Eye (tissue), 1 donor: ENCODE measurements at regions not wholly inside any gene's neighbourhood (a gene's known extent, or its start where the extent isn't known, plus 50 kb on each side); places are given as distances from the start of the nearest gene placed in this dataset.
A peak's percentile ranks its signal among the peaks of the same experiment; 100 is the strongest.

Source experiments
- DNase-seq: peaks from one replicate; pipeline ENCODE4 v3.0.0-alpha.2; 2015

DNA sequence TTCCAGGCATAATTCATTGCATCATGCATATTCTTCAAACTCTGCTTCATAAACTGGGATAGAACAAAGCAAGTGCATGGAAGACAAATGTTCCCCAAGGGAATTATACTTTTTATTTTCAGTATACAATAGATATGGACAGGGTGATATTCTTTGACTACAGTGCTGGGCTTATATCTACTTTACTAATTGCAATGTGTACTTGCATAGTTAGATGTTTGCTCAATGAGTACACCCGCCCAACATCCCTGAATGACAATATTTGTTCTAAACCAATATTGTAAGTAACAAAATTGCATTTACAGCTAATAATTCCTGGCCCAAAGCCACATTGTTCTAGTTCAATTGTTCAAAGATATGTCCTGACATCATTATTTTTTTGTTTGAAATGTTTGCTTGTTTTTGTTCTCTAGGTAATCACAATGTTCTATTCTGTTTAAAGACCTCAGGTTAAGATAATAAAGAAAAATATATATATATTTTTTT is 171.4 kb downstream of the PTN start:
- no peak for DNase-seq

DNA sequence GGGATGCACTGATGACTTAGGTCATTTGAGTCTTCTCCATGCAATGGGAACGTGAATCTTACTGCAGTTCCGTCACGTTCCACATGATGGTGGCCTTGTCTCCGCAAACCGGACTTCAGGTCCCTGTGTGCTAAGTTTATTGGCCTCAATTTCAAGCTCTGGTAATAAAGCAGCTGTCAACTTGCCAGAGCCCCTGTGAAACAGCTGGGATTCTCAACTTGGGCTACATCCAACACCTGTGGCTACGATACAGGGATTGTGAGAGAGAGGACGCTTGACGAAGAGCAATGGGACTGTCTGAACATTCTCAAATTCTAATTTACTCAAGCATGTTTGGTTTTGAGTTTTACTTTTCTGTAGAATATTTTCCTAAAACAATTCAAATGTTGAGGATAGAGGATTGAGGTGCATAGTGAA is 174.2 kb downstream of the PTN start:
- DNase-seq, result peak; percentile 88

DNA sequence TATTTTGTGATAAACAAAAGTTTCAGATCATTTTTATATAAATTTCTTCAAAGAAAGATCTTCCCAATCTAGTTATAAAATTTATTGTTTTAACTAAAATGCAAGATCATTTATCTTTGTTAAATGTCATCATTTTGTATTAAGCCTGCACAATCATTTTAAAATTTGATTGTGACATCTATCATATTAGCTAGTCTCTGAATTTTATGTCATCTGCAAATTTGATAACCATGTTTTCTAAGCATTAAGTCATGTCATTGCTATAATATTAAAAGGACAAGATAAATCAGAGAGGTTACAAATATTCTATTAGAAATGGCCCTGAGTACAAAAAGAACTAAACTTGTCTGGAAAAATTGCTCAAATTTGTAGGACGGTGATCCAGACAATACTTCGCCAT is 175.9 kb downstream of the PTN start:
- DNase-seq, result no peak

DNA sequence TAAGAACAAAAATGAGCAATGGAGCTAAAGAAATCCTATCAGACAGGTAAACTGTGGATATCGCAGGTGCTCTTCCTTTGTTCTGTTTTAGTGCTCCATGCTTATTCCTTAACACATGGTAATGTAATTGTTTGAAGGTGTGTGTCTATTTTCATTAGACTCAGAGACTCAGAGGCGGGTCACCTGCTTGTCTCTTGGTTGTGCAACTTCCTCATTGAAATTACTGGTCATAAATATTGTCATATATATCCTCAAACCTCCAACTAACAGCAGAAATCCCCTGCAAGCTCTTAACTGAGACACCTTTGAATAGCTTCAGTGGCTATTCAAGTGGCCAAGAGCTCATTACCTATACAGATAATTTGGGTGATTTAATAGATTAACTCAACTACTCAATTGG is 177.2 kb downstream of the PTN start:
- DNase-seq, result no peak

DNA sequence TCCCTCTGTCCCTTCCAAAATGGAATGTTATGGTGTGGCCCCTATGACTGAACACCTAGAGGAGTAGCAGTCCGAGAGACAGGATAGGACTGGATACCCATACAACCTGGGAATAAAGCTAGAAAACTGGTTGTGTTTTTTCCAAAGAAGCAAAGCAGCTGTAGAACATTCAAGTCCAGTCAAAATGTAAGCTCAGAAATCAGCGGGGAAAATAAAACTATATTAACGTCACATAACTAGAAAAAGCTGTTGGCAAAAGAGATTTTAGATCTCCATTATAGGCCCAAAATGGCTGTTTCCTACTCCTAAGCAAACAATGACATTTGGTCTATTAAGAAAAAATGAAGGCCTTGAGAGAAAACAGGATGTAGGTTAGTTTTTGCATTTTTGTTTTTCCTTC is 177.7 kb downstream of the PTN start:
- no peak for DNase-seq

DNA sequence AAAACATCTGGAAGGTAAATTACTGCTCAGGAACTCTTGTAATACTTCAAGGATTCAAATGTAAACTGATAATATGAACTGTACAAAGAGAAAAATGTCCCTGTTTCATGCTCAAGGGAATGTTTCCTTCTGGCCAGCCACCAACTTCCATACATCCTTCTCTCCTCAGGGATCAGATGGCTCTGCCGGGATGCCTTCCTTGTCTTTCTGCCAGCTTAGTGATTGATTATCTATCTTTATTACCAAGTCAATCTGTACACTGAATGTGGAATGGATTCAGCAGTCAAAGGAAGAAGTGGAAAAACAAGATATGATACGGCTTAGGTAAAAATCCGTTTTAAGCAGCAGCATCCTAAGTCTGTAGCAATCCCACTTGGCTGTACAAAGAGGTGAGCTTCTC is 178.3 kb downstream of the PTN start:
- no peak for DNase-seq

DNA sequence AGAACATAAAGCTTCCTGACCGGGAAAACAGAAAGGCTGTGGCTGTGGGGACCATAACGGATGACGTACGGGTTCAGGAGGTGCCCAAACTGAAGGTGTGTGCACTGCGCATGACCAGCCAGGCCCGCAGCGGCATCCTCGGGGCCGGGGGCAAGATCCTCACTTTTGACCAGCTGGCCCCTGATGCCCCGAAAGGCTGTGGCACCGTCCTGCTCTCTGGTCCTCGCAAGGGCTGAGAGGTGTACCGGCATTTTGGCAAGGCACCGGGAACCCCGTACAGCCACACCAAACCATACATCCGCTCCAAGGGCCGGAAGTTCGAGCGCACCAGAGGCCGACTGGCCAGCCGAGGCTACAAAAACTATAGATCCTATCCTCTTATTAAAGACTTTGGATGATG is 179.3 kb downstream of the PTN start:
- no peak for DNase-seq

DNA sequence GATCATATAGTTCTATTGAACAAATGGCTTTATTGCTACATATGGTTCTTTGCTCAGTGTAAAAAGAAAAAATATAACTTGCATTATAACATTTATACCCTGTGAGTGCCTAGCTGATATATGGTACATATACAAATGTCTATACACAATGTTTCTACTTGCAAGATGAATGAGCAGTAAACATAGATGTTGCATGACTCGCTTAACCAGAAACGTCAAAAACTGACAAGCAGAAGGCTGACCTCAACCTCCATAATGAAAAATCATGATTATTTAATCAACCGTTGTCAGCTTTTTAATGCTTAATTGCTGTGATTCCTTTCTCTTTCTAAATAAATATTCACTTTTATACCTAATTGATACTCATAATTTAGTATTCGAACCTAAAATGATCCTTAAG is 183.3 kb downstream of the PTN start:
- DNase-seq, result no peak

DNA sequence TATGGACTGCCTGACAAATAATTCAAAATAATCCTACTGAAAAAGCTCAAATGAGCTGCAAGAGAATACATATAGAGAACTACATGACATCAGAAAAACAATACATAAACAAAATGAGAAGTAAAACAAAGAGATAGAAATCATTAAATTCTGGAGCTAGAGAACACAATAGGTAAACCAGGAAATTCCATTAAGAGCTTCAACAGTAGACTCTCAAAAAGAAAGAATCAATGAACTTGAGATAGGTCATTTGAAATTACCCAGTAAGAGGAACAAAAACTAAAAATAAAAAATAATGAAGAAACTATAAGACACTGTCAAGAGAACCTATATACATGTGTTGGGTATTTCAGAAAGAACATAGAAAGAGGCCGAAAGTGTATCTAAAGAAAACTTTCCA is 186.3 kb downstream of the PTN start:
- DNase-seq, result no peak

DNA sequence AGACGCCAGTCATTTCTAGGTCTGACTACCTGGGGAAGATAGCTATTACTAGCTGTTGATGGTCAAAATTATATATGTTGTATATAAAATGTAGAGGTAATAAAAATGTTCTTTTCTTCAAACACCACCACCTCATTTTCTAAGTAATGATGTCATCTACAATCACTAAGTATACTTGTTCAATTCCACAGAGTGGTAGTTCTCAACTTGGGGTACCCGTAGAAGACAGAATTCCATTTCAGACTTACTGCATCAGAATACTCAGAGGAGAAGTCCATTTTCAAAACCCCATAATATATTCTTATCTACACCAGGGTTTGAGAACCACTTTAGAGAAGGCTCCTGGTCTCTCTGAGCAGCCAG is 191.9 kb downstream of the PTN start:
- no peak for DNase-seq

DNA sequence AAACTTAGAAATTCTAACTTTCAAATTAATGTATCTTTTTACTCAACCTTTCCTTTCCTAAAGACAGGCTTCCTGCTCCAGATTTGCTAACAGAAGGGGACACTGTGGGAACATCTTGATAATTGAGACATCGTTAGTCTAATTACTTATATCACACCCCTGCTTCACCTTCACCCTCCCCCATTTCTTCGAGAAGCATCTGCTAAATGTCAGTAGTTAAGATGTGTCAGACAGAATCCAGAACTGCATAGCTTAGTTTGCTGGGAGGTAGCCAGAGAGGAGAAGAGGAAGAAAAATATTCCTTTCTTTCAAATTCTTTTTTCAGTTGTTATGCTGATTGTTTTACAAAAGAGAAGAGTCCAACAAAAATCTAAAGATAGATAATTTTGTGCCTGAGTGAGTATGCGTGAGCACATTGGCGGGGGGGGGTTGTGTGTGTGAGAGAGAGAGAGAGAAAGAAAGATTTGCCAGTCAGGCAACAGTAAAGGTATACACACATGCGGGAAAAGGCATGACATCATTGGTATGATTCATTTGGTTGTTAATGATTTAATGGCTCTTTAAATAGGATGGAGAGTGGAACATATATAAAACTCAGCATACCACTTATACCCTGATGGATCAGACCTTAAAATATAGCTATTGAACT is 192.4 kb downstream of the PTN start:
- DNase-seq, result no peak

DNA sequence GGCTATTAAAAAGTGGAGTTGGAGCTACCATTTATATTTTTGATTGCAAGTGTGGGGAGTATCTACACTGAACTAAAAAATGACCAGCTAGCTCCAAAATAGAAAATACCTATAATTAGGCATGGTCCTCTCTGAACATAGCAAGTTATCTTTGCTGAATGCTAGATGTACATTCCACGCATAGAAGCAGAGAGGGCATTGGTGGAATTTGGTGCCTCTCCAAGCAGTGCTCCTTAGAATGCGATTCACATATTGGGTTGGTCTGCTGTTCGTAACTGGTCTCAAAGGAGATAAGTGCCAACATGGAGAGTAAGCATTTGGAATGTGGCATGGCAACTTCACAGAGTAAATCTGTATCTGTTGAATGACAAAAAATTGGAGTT is 196.2 kb downstream of the PTN start:
- DNase-seq, result no peak

DNA sequence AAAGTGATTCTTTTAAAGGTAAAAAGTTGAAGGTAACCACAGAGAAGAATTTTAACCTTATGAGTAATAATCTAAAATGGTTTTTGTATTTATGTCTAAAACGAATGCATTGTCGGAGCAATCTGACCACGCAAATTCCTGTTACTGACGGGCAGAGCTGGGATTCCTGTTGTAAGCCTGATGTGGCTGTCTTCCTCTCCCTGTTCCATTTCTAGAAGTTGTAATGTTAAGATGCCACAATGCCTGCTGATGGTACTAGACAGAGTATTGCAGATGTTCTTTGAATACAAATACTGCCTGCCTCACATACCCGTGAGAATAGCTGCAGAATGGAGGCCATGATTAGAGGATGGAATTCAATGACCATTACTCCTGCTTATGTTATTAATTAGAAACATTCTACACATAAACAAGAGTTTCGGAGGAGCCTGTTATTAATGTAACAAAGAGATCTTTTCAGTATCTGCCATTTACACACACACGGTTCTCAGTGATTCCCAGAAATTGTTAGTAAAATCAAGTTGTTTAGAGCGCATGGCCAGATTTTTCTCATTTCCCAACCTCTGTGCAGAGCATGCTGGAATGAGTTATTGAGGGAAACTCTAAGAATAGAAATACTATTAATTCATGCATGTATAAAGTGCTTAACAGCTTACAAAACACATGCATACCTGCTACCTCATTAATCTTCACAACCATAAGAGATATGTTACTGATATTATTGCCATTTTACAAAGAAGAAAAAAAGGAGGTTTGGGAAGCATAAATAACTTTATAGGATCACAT is 196.8 kb downstream of the PTN start:
- DNase-seq, result no peak

DNA sequence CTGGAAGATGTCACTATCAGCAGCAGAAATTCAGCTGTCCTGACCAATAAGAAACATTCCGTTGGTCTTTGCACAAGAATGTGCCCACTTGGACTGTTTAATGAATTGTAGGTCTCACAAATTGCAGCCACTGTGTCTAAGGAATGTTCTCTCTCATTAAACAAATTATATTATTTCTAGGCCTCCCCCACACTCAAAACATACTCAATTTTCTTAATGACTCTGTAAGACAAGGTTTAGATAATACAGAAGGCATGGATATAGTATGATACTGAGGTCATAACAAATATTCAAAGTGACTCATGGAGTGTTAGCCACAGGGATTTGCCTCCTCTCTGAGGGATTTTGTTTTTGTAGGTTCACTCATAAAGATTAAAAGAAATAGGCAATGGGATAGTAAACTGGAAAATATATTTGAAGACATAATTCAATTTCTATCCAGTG is 197.5 kb downstream of the PTN start:
- peak; percentile 22 for DNase-seq

DNA sequence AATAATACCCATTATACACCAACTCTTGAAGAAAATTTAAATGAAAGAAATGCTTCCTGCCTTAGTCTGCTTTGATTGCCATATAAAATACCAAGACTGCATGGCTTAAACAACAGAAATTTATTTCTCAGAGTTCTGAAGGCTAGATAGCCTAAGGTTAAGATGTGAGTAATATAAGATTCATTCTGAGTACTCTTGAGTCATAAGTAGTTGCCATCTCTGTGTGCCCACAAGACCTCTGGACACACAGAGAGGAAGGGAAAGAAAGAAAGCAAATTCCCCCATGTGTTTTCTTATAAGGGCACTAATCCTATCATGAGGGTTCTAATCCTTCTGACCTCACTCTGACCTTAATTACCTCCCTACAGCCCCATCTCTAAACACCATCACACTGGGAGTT is 201.2 kb downstream of the PTN start:
- no peak for DNase-seq

DNA sequence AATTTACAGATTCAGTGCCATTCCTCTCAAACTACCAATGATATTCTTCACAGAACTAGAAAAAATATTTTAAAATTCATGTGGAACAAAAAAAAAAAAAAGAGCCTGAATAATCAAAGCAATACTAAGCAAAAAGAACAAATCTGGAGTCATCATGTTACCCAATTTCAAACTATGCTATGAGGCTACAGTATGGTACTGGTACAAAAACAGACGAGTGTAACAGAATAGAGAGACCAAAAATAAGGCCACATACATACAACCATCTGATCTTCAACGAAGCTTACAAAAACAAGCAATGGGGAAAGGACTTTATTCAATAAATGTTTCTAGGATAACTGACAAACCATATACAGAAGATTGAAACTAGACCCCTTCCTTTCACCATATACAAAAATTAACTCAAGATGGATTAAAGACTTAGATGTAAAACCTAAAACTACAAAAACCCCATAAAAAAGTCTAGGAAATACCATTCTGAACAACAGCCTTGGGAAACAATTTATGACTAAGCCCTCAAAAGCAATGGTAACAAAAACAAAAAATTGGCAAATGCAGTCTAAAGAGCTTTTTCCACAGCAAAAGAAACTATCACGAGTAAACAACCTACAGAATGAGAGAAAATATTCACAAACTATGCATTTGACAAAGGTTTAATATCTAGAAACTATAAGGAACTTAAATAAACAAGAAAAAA is 207.7 kb downstream of the PTN start:
- no peak for DNase-seq

DNA sequence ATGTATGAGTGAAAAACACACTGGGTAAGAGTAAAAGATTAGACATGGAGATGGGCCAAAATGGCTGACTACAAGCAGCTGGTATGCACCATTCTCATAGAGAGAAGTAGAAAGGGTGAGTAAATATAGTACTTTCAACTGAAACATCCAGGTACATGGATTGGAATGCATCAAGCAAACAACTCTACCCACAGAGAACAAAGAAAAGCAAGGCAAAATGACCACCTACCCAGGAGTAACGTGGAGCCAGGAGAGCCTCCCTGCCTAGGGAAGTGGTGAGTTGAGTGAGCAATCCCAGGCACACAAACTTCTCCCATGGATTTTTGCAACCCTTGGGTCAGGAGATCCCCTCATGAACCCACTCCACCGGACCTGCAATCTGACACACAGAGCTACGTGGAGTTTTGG is 212.8 kb downstream of the PTN start:
- DNase-seq, result no peak

DNA sequence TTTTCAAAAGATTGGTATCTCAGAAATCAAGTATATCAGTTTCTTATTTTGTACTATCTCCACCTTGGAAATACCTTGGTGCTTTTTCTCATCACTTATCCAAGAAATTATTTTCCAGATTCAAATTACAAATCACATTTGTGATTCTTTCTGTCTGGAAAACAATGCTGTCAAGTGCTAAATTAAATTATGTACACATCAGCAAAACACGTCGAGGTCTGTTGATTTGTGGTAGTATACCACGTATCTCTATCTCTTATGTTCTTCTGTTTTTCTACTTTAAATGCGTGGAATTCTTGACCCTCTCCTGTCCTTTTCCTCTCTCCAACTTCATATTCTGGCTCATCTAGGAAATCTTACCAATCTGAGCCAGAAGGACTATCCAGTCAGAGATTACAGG is 214.5 kb downstream of the PTN start:
- no peak for DNase-seq

DNA sequence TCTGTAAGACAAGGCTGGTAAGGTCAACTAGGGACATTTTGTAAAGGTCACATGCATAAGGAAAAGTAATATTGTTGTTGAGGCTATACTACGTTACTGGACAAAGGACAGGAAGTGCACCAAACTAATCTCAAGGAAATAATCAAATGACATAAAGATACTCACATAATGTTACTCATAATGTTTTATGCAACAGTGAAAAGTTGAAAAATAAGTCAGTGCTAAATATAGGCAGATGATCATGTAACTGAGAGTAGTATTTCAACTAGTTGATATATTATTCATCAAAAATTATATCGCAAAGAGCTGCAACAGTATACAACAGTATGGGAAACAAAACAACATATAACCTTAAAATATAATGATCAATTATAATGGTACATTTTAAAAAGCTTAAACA is 215.7 kb downstream of the PTN start:
- DNase-seq, result no peak

DNA sequence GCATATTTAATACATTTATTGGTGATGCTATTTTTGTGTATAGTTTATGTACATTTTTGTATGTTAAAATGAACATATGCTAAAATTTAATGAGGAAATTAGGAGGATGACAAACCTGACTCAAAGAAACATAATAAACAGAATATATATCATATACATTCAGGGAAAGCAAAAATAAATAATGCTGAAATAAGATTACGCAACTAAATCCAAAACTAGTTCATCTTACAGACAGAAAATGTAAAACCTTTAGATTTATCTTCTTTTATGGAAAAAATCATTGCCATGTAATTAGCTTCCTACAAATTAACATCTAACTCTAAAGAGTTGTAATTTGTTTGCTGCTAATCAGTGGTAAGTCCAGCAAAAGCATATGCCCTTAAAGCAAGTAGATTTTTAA is 216.5 kb downstream of the PTN start:
- no peak for DNase-seq

DNA sequence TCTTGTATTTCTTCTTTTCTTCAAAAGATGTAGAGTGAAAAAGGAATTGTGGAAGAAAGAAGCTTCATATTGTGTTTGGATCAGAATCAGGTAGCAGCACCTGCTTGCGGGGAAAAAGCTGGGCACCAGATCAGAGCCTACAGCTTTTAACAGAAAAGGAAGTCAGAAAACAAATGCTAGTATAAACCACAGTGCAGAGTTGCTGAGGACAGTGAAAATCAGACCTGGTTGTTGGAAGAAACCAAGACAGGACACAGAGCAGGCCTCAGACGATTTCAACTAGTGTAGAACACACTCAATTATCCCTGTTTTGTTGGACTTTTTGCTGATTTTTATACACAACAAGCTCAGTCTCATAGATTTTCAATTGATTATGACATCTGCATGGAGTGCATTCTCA is 221.4 kb downstream of the PTN start:
- no peak for DNase-seq

DNA sequence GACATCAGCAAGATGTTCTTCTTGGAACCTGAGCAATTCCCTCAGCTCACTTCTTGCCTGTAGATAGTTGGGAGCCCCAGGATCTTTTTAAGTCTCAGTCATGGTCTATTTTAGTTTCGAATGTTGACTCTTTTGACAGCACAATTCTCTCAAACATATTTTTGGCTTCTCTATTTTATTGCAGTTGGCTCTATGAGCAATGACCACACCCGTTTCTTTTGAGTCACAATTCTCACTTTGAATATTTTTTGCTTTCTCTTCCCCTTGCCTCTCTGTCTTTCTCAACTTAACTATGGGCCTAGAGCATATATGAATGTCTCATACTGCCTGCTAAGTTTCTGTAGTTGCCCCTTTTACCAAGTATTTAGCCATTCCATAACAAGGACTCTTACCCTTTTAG is 222.8 kb downstream of the PTN start:
- DNase-seq, result no peak

DNA sequence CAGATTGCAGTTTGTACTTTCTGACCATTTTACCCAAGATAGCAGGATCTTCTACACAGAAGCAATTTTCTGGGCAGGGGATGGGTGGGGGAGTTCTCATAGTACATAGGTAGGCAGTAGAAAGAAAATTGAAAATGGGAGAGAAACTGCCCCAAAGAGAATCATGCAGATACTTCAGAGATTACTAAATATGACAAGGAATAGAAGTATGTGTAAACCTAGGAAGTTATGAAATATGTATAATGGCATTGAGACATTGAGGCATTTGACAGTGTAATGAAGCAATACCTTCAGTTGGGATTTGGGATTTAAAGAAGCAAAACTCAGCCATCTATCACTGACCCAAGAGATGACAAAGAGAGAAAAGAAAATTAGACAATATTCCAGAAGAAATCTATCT is 233.0 kb downstream of the PTN start:
- DNase-seq, result no peak

DNA sequence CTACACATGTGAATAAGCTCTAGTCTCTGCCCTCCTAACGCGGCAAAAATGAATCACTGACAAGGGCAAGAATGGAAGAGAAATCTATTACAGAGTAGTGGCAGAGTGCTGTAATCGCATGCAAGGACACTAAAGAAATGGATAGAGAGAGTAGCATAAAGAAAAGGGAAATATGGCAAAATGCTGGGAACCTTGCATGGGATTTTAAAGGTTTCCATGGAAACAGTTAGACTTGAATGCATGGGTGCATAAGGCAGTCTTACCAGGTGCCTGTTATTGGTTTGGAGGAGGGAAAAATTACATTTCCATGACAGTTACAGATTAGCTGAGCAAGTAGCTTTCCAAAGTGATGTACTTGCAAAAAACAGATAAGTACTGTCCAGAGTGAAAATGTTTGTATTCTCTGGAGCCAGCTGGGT is 233.4 kb downstream of the PTN start:
- peak; percentile 9 for DNase-seq
